ENCODE measurements at regions not wholly inside any gene's neighbourhood (a gene's known extent, or its start where the extent isn't known, plus 50 kb on each side); places are given as distances from the start of the nearest gene placed in this dataset.

DNA sequence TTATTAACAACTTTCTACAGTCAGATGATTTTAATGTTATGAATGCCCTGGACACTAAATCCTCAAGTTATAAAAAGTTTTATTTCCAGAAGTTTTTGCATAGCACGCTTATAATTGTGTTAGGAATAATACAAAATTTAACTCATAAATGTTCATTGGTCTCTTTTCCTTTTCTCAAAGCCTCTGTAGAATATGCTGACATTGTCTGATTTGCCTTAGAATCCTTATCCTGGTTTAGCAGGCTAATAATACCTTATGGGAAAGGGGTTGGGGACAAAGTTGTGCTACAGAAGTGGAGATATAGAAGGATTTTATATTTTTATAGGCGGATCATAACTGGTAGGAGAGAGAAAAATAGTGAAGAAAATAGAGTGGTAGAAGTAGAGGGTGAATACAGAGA lies 1739.6 kb downstream of the OLFM4 start:
- Histone ChIP-seq H3K9ac (ENCODE audit: insufficient read depth in 1 of 2, low read length in 2 of 2) (no peak overlapping the region), H3K36me3 (ENCODE audit: control insufficient read depth in 4 of 4, insufficient read depth in 4 of 4, low read length in 4 of 4) (no peaks in the 10 kb centered on the region), H3K4me1 (ENCODE audit: control insufficient read depth in 5 of 5, insufficient read depth in 5 of 5, low read length in 5 of 5) (no peaks in the 10 kb centered on the region), H3K9me3 (ENCODE audit: control insufficient read depth in 4 of 4, insufficient read depth in 3 of 4, low read length in 3 of 4) (no peaks in the 10 kb centered on the region), H3K27me3 (ENCODE audit: control insufficient read depth in 3 of 3, insufficient read depth in 3 of 3, low read length in 2 of 3) (no peaks in the 10 kb centered on the region), H3K4me3 (no peak overlapping the region), H3K27ac (ENCODE audit: low read depth in 1 of 2, low read length in 1 of 2) (no peak overlapping the region)
- TF ChIP-seq, protein P1, sequence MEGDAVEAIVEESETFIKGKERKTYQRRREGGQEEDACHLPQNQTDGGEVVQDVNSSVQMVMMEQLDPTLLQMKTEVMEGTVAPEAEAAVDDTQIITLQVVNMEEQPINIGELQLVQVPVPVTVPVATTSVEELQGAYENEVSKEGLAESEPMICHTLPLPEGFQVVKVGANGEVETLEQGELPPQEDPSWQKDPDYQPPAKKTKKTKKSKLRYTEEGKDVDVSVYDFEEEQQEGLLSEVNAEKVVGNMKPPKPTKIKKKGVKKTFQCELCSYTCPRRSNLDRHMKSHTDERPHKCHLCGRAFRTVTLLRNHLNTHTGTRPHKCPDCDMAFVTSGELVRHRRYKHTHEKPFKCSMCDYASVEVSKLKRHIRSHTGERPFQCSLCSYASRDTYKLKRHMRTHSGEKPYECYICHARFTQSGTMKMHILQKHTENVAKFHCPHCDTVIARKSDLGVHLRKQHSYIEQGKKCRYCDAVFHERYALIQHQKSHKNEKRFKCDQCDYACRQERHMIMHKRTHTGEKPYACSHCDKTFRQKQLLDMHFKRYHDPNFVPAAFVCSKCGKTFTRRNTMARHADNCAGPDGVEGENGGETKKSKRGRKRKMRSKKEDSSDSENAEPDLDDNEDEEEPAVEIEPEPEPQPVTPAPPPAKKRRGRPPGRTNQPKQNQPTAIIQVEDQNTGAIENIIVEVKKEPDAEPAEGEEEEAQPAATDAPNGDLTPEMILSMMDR (IDR thresholded peaks at IDR 0.05; ENCODE audit: control extremely low read depth, extremely low read depth) = no peak
- DNase-seq (no peak), ATAC-seq (ENCODE audit: insufficient read depth, low FRiP score) (no peak)
- 80 to 88% methylated on average over 2 of the region's 2 CpGs for WGBS, 2 donors

DNA sequence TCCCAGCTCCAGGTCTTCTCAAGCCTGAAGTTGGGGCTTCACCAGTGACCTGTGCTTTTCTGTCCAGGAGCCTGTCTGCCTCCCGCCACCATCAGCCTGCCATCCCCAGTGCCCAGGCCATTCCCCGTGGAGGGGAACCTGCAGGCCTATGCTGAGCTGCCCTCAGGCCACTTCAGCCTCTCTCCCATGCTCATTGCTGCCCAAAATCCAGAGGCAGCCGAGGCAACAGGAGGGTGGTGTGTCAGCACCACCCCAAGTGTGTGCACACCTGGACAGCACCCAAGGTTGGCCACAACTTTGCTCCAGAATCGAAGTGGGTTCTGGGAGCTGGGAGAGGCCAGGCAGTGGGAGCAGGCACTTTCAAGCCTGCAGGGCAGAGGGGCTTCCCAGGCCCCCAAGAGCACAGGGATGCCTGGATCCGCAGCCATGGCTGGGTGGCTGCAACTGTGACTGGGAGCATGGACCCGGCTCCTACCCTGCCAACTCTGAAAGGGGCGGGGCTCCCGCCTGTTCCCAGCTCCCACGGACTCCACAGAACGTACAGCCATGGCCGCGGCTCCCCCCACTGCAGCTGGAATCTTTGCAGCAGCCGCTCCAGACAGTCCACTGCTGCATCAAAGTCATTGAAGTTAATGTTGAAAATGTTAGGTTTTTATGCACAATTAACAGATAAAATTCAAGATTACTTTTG lies 1747.0 kb downstream of the OLFM4 start:
- TF ChIP-seq, protein P1 (IDR thresholded peaks at IDR 0.05; ENCODE audit: control extremely low read depth, extremely low read depth) = no peak
- no peak for DNase-seq
- Histone ChIP-seq H3K27me3 (ENCODE audit: control insufficient read depth in 3 of 3, insufficient read depth in 3 of 3, low read length in 2 of 3) (no peaks in the 10 kb centered on the region), H3K9me3 (ENCODE audit: control insufficient read depth in 4 of 4, insufficient read depth in 3 of 4, low read length in 3 of 4) (peaks cover 0 to 2% (median 0%) of the 10 kb centered on the region in 4 donors), H3K36me3 (ENCODE audit: control insufficient read depth in 4 of 4, insufficient read depth in 4 of 4, low read length in 4 of 4) (no peaks in the 10 kb centered on the region), H3K4me3 (no peak overlapping the region), H3K27ac (ENCODE audit: low read depth in 1 of 2, low read length in 1 of 2) (no peak overlapping the region), H3K9ac (ENCODE audit: insufficient read depth in 1 of 2, low read length in 2 of 2) (no peak overlapping the region), H3K4me1 (ENCODE audit: control insufficient read depth in 5 of 5, insufficient read depth in 5 of 5, low read length in 5 of 5) (no peaks in the 10 kb centered on the region)
- 83 to 85% methylated on average over 13 of the region's 13 CpGs for WGBS, 2 donors
- ATAC-seq (ENCODE audit: insufficient read depth, low FRiP score) = peak; percentile 27

DNA sequence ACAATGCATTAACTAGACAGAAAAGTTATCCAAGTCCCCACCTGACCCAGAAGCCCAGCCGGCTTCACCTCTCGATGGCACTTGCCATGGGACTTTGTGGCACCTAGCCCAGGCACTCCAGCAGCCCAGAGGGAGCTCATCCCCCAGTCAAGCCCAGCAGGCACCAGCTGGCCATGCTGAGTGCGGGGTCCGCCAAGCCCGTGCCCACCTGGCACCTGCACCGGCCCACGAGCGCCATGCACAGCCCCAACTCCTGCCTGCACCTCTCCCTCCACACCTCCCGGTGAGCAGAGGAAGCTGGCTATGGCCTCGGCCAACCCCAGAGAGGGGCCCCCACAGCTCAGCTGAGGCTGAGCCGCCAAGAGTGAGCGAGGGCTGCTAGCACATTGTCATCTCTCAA lies 1759.1 kb downstream of the OLFM4 start:
- TF ChIP-seq, protein P1 (IDR thresholded peaks at IDR 0.05; ENCODE audit: control extremely low read depth, extremely low read depth) = no peak
- WGBS, 2 donors = 86 to 95% methylated on average over 12 of the region's 12 CpGs
- Histone ChIP-seq H3K4me3 (no peak overlapping the region), H3K36me3 (ENCODE audit: control insufficient read depth in 4 of 4, insufficient read depth in 4 of 4, low read length in 4 of 4) (no peaks in the 10 kb centered on the region), H3K27ac (ENCODE audit: low read depth in 1 of 2, low read length in 1 of 2) (no peak overlapping the region), H3K9me3 (ENCODE audit: control insufficient read depth in 4 of 4, insufficient read depth in 3 of 4, low read length in 3 of 4) (peaks cover 0 to 5% (median 0%) of the 10 kb centered on the region in 4 donors), H3K27me3 (ENCODE audit: control insufficient read depth in 3 of 3, insufficient read depth in 3 of 3, low read length in 2 of 3) (no peaks in the 10 kb centered on the region), H3K4me1 (ENCODE audit: control insufficient read depth in 5 of 5, insufficient read depth in 5 of 5, low read length in 5 of 5) (no peaks in the 10 kb centered on the region), H3K9ac (ENCODE audit: insufficient read depth in 1 of 2, low read length in 2 of 2) (no peak overlapping the region)
- DNase-seq (no peak), ATAC-seq (ENCODE audit: insufficient read depth, low FRiP score) (no peak)

Data from lung (tissue), 11 donors.